ENCODE measurements at regions not wholly inside any gene's neighbourhood (a gene's known extent, or its start where the extent isn't known, plus 50 kb on each side); places are given as distances from the start of the nearest gene placed in this dataset.
"Not testable (repeated sequence)": the region's sequence is repeated elsewhere in the genome, so short reads cannot be mapped to it uniquely, and the experiment has no call there.

- Histone ChIP-seq H3K36me3 (no peaks in the 10 kb centered on the region), H3K27me3 (peaks cover 3% of the 10 kb centered on the region; the same call in 1 of the 2 replicates), H3K9me3 (no peaks in the 10 kb centered on the region), H3K4me1 (no peaks in the 10 kb centered on the region), H3K4me3 (ENCODE audit: low read depth, low read length) (no peak overlapping the region)
- TF ChIP-seq CTCF (IDR thresholded peaks at IDR 0.05; ENCODE audit: low read depth, low read length) = no peak
- no peak for DNase-seq
Observed at GRCh38 chr14:30464481-30464880, 94.5 kb upstream of the G2E3 start.

- no peak for DNase-seq
- no peaks in the 10 kb centered on the region for H3K36me3 ChIP-seq
- H3K4me1 ChIP-seq = no peaks in the 10 kb centered on the region
- no peak overlapping the region for H3K4me3 ChIP-seq (ENCODE audit: low read depth, low read length)
- H3K27me3 ChIP-seq = no peaks in the 10 kb centered on the region
- H3K9me3 ChIP-seq = no peaks in the 10 kb centered on the region
- TF ChIP-seq CTCF (IDR thresholded peaks at IDR 0.05; ENCODE audit: low read depth, low read length) = no peak
Observed at GRCh38 chr14:30468354-30468753, 90.6 kb upstream of the G2E3 start.

- H3K4me3 ChIP-seq (ENCODE audit: low read depth, low read length) = no peak overlapping the region
- TF ChIP-seq CTCF (IDR thresholded peaks at IDR 0.05; ENCODE audit: low read depth, low read length) = no peak
- H3K4me1 ChIP-seq = no peaks in the 10 kb centered on the region
- H3K9me3 ChIP-seq = no peaks in the 10 kb centered on the region
- DNase-seq = no peak
- H3K27me3 ChIP-seq = no peaks in the 10 kb centered on the region
- no peaks in the 10 kb centered on the region for H3K36me3 ChIP-seq
Observed at GRCh38 chr14:30471980-30472379, 87.0 kb upstream of the G2E3 start.

GRCh38 chr14:30473846-30474696 is 84.9 kb upstream of the G2E3 start:
- not testable (repeated sequence) for H3K27me3 ChIP-seq; H3K4me3 ChIP-seq (ENCODE audit: low read depth, low read length); H3K4me1 ChIP-seq; H3K36me3 ChIP-seq; DNase-seq; H3K9me3 ChIP-seq

GRCh38 chr14:30482276-30482675 is 76.7 kb upstream of the G2E3 start:
- TF ChIP-seq CTCF (IDR thresholded peaks at IDR 0.05; ENCODE audit: low read depth, low read length) = no peak

GRCh38 chr14:30484201-30484600 is 74.8 kb upstream of the G2E3 start:
- Histone ChIP-seq H3K4me1 (no peaks in the 10 kb centered on the region), H3K27me3 (peaks cover 4% of the 10 kb centered on the region; the same call in 1 of the 2 replicates), H3K9me3 (no peaks in the 10 kb centered on the region), H3K4me3 (ENCODE audit: low read depth, low read length) (no peak overlapping the region), H3K36me3 (no peaks in the 10 kb centered on the region)
- no peak for DNase-seq
- TF ChIP-seq CTCF (IDR thresholded peaks at IDR 0.05; ENCODE audit: low read depth, low read length) = no peak

More at GRCh38 chr14:30482276-30482675, 76.7 kb upstream of the G2E3 start:
- H3K9me3 ChIP-seq = no peaks in the 10 kb centered on the region
- peaks cover 4% of the 10 kb centered on the region; the same call in 1 of the 2 replicates for H3K27me3 ChIP-seq
- no peak for DNase-seq
- H3K4me1 ChIP-seq = no peaks in the 10 kb centered on the region
- no peak overlapping the region for H3K4me3 ChIP-seq (ENCODE audit: low read depth, low read length)
- H3K36me3 ChIP-seq = no peaks in the 10 kb centered on the region
